Neuronal stem cell (in vitro differentiated cells): ENCODE measurements at regions not wholly inside any gene's neighbourhood (a gene's known extent, or its start where the extent isn't known, plus 50 kb on each side); places are given as distances from the start of the nearest gene placed in this dataset.

Experiments used
- DNase-seq: peaks from one replicate; pipeline ENCODE4 v3.0.0-alpha.2; 2013; ENCODE audit warnings: low spot score
- H2AFZ ChIP-seq: one replicate; pipeline ENCODE4 v1.6.1; 2013; ENCODE audit warnings: mild to moderate bottlenecking, low read length, inconsistent platforms
- H2AK5ac ChIP-seq: 2 replicates; pipeline ENCODE4 v1.6.1; 2013; ENCODE audit warnings: low read depth, mild to moderate bottlenecking, inconsistent platforms, low read length, moderate library complexity, mixed read lengths
- H2BK120ac ChIP-seq: 2 replicates; pipeline ENCODE4 v1.6.1; 2013; ENCODE audit warnings: low read depth, mild to moderate bottlenecking, inconsistent platforms, low read length, moderate library complexity, mixed read lengths
- H2BK12ac ChIP-seq: one replicate; pipeline ENCODE4 v1.6.1; 2013; ENCODE audit warnings: low read length, inconsistent platforms
- H2BK15ac ChIP-seq: 2 replicates; pipeline ENCODE4 v1.6.1; 2013; ENCODE audit warnings: mild to moderate bottlenecking, low read length, inconsistent platforms, mixed read lengths
- H2BK5ac ChIP-seq: one replicate; pipeline ENCODE4 v1.6.1; 2013; ENCODE audit warnings: inconsistent platforms, mild to moderate bottlenecking, low read length, moderate library complexity
- H3K14ac ChIP-seq: one replicate; pipeline ENCODE4 v1.6.1; 2013; ENCODE audit warnings: low read length, inconsistent platforms
- H3K18ac ChIP-seq: 2 replicates; pipeline ENCODE4 v1.6.1; 2013; ENCODE audit warnings: low read length, inconsistent platforms
- H3K23ac ChIP-seq: 2 replicates; pipeline ENCODE4 v1.6.1; 2013; ENCODE audit warnings: low read depth, mild to moderate bottlenecking, mixed read lengths, low read length, inconsistent platforms; ENCODE audit not compliant: poor library complexity
- H3K27ac ChIP-seq: replicated peaks from 3 replicates; pipeline ENCODE4 v1.5.1; 2013; ENCODE audit warnings: low read length, inconsistent platforms
- H3K27me3 ChIP-seq, 3 experiments: 2 replicates each; pipeline ENCODE4 v1.6.1; 2013; ENCODE audit warnings: low read length in 3 of 3, mild to moderate bottlenecking in 2 of 3, inconsistent platforms in 1 of 3, low read depth in 1 of 3, mixed read lengths in 1 of 3, moderate library complexity in 1 of 3; ENCODE audit not compliant: control insufficient read depth in 3 of 3, insufficient read depth in 3 of 3
- H3K36me3 ChIP-seq, 2 donors: replicated peaks in 1 of 2; 2 replicates each; pipeline ENCODE4 v1.6.1; 2013; ENCODE audit warnings: low read length in 2 of 2; ENCODE audit not compliant: control insufficient read depth in 2 of 2, insufficient read depth in 2 of 2
- H3K4ac ChIP-seq: 2 replicates; pipeline ENCODE4 v1.6.1; 2013; ENCODE audit warnings: inconsistent platforms, mild to moderate bottlenecking, low read length, moderate library complexity
- H3K4me1 ChIP-seq, 2 donors: 1 replicate in 1 of 2; 2 replicates in 1 of 2; pipeline ENCODE4 v1.6.1; 2013; ENCODE audit warnings: low read length in 2 of 2, low read depth in 1 of 2; ENCODE audit not compliant: control insufficient read depth in 2 of 2, insufficient read depth in 1 of 2
- H3K4me2 ChIP-seq: one replicate; pipeline ENCODE4 v1.6.1; 2013; ENCODE audit warnings: mild to moderate bottlenecking, low read length, inconsistent platforms; ENCODE audit not compliant: insufficient read depth, poor library complexity, severe bottlenecking
- H3K4me3 ChIP-seq, 2 donors: 2 replicates each; pipeline ENCODE4 v1.5.1; 2013; ENCODE audit warnings: low read length in 2 of 2, mild to moderate bottlenecking in 2 of 2, inconsistent platforms in 1 of 2, moderate library complexity in 1 of 2
- H3K79me1 ChIP-seq: one replicate; pipeline ENCODE4 v1.6.1; 2013; ENCODE audit warnings: low read depth, mild to moderate bottlenecking, inconsistent platforms, low read length, moderate library complexity
- H3K9ac ChIP-seq: one replicate; pipeline ENCODE4 v1.6.1; 2013; ENCODE audit warnings: mild to moderate bottlenecking, low read depth, low read length, inconsistent platforms; ENCODE audit not compliant: poor library complexity
- H3K9me3 ChIP-seq, 2 donors: replicated peaks in 1 of 2; 2 replicates each; pipeline versions ENCODE3 to v1.6.1; 2013; ENCODE audit warnings: low read length in 2 of 2, mild to moderate bottlenecking in 2 of 2, inconsistent platforms in 1 of 2, low read depth in 1 of 2, mixed read lengths in 1 of 2, moderate library complexity in 1 of 2; ENCODE audit not compliant: control insufficient read depth in 2 of 2, insufficient read depth in 1 of 2
- H4K8ac ChIP-seq: one replicate; pipeline ENCODE4 v1.6.1; 2013; ENCODE audit warnings: low read depth, mild to moderate bottlenecking, inconsistent platforms, low read length, moderate library complexity
- H4K91ac ChIP-seq: one replicate; pipeline ENCODE4 v1.6.1; 2013; ENCODE audit warnings: low read length, low read depth, mild to moderate bottlenecking, inconsistent platforms; ENCODE audit not compliant: poor library complexity
- WGBS, 2 donors: extraction: QIAGEN DNeasy Blood & Tissue Kit; methylation state at CpG; one replicate each; pipeline ENCODE4 v1.1.7; 2013; ENCODE audit warnings: missing lambda C conversion rate in 2 of 2, mixed read lengths in 1 of 2; ENCODE audit not compliant: insufficient read length in 2 of 2, insufficient replicate concordance in 1 of 2; ENCODE audit errors: extremely low coverage in 2 of 2; 5-methylcytosine and 5-hydroxymethylcytosine counted together

- H3K18ac ChIP-seq, result no peak overlapping the region
- peak overlapping the region; percentile 88 for H2AFZ ChIP-seq
- no peak overlapping the region for H3K9ac ChIP-seq
- H3K36me3 ChIP-seq, result no peaks in the 10 kb centered on the region
- H2BK12ac ChIP-seq, result no peak overlapping the region
- no peak overlapping the region for H2BK5ac ChIP-seq
- peak overlapping the region in 1 of 2 donors; percentile 38 for H3K4me3 ChIP-seq
- no CpG with 5 or more reads among the region's 15 CpGs for WGBS, 2 donors
- peaks cover 2 to 10% of the 10 kb centered on the region in 2 donors for H3K9me3 ChIP-seq
- no peak overlapping the region for H3K4ac ChIP-seq
- H3K14ac ChIP-seq, result no peak overlapping the region
- no peak overlapping the region for H3K27ac ChIP-seq
- no peak overlapping the region for H2AK5ac ChIP-seq
- H3K79me1 ChIP-seq, result no peaks in the 10 kb centered on the region
- DNase-seq, result no peak
- H3K4me2 ChIP-seq, result peak overlapping the region; percentile 51
- H3K23ac ChIP-seq, result no peak overlapping the region
- H2BK120ac ChIP-seq, result no peak overlapping the region
- H2BK15ac ChIP-seq, result no peak overlapping the region
- no peak overlapping the region for H4K8ac ChIP-seq
- peaks cover 0 to 7% of the 10 kb centered on the region in 2 donors for H3K4me1 ChIP-seq
- H3K27me3 ChIP-seq, result peaks cover 29 to 87% (median 69%) of the 10 kb centered on the region in 3 experiments
- no peak overlapping the region for H4K91ac ChIP-seq
These were observed 61.2 kb downstream of the TMEM174 start for GRCh38 chr5:73234204-73234555.

GRCh38 chr5:73233461-73234203 lies 60.6 kb downstream of the TMEM174 start:
- H2AFZ ChIP-seq, result peak overlapping the region; percentile 88
- no peak overlapping the region for H4K8ac ChIP-seq
- peaks cover 26 to 88% (median 65%) of the 10 kb centered on the region in 3 experiments for H3K27me3 ChIP-seq
- H2AK5ac ChIP-seq, result no peak overlapping the region
- no peak overlapping the region for H3K14ac ChIP-seq
- peak overlapping the region; percentile 51 for H3K4me2 ChIP-seq
- DNase-seq, result peak; percentile 74
- H3K18ac ChIP-seq, result peak overlapping the region; percentile 29
- H3K9ac ChIP-seq, result no peak overlapping the region
- H2BK12ac ChIP-seq, result no peak overlapping the region
- H3K4ac ChIP-seq, result no peak overlapping the region
- H3K79me1 ChIP-seq, result no peaks in the 10 kb centered on the region
- H4K91ac ChIP-seq, result no peak overlapping the region
- no CpG with 5 or more reads among the region's 64 CpGs for WGBS, 2 donors
- H2BK120ac ChIP-seq, result no peak overlapping the region
- H3K9me3 ChIP-seq, result peaks cover 2 to 10% of the 10 kb centered on the region in 2 donors
- no peak overlapping the region for H3K27ac ChIP-seq
- H2BK5ac ChIP-seq, result no peak overlapping the region
- H3K4me1 ChIP-seq, result peaks cover 0 to 7% of the 10 kb centered on the region in 2 donors
- H2BK15ac ChIP-seq, result no peak overlapping the region
- H3K36me3 ChIP-seq, result no peaks in the 10 kb centered on the region
- peak overlapping the region; percentile 20 to 38 for H3K4me3 ChIP-seq
- peak overlapping the region; percentile 70 for H3K23ac ChIP-seq

- H4K8ac ChIP-seq, result no peak overlapping the region
- DNase-seq, result no peak
- no peak overlapping the region for H3K9ac ChIP-seq
- no peak overlapping the region for H4K91ac ChIP-seq
- H3K79me1 ChIP-seq, result no peaks in the 10 kb centered on the region
- H3K23ac ChIP-seq, result peak overlapping the region; percentile 70
- H3K27me3 ChIP-seq, result peaks cover 26 to 91% (median 71%) of the 10 kb centered on the region in 3 experiments
- peak overlapping the region; percentile 51 for H3K4me2 ChIP-seq
- peaks cover 2 to 10% of the 10 kb centered on the region in 2 donors for H3K9me3 ChIP-seq
- peaks cover 0 to 7% of the 10 kb centered on the region in 2 donors for H3K4me1 ChIP-seq
- peak overlapping the region; percentile 29 for H3K18ac ChIP-seq
- peak overlapping the region; percentile 88 for H2AFZ ChIP-seq
- H2BK12ac ChIP-seq, result no peak overlapping the region
- H2AK5ac ChIP-seq, result no peak overlapping the region
- H2BK120ac ChIP-seq, result no peak overlapping the region
- H2BK15ac ChIP-seq, result no peak overlapping the region
- H3K36me3 ChIP-seq, result no peaks in the 10 kb centered on the region
- no peak overlapping the region for H3K27ac ChIP-seq
- H3K4me3 ChIP-seq, result peak overlapping the region in 1 of 2 donors; percentile 20
- no peak overlapping the region for H2BK5ac ChIP-seq
- no CpG with 5 or more reads among the region's 17 CpGs for WGBS, 2 donors
- no peak overlapping the region for H3K14ac ChIP-seq
- no peak overlapping the region for H3K4ac ChIP-seq
These were observed 60.1 kb downstream of the TMEM174 start for GRCh38 chr5:73233053-73233460.

- peaks cover 0 to 7% of the 10 kb centered on the region in 2 donors for H3K4me1 ChIP-seq
- no peaks in the 10 kb centered on the region for H3K36me3 ChIP-seq
- H3K23ac ChIP-seq, result no peak overlapping the region
- H3K79me1 ChIP-seq, result no peaks in the 10 kb centered on the region
- no peak overlapping the region for H3K4me3 ChIP-seq
- no peak overlapping the region for H3K9ac ChIP-seq
- H2AFZ ChIP-seq, result peak overlapping the region; percentile 54
- H3K4me2 ChIP-seq, result no peak overlapping the region
- no peak overlapping the region for H2BK120ac ChIP-seq
- no peak overlapping the region for H2AK5ac ChIP-seq
- DNase-seq, result no peak
- no peak overlapping the region for H2BK15ac ChIP-seq
- peaks cover 26 to 97% (median 76%) of the 10 kb centered on the region in 3 experiments for H3K27me3 ChIP-seq
- no peak overlapping the region for H2BK5ac ChIP-seq
- H2BK12ac ChIP-seq, result no peak overlapping the region
- H4K8ac ChIP-seq, result no peak overlapping the region
- no peak overlapping the region for H3K27ac ChIP-seq
- H3K18ac ChIP-seq, result no peak overlapping the region
- no peak overlapping the region for H4K91ac ChIP-seq
- WGBS, 2 donors, result no CpG with 5 or more reads among the region's 39 CpGs
- H3K14ac ChIP-seq, result no peak overlapping the region
- H3K9me3 ChIP-seq, result peaks cover 2 to 10% of the 10 kb centered on the region in 2 donors
- H3K4ac ChIP-seq, result no peak overlapping the region
These were observed 59.5 kb downstream of the TMEM174 start for GRCh38 chr5:73232266-73233041.
